ENCODE measurements at regions not wholly inside any gene's neighbourhood (a gene's known extent, or its start where the extent isn't known, plus 50 kb on each side); places are given as distances from the start of the nearest gene placed in this dataset.

- WGBS, 4 donors: 49 to 57% (median 53%) methylated on average over 2 of the region's 2 CpGs
- H3K27ac ChIP-seq: no peak overlapping the region
- peak in 2 of 4 donors; percentile 36 to 63 for ATAC-seq
- H3K4me3 ChIP-seq: no peak overlapping the region
- no peaks in the 10 kb centered on the region for H3K36me3 ChIP-seq
- H3K4me1 ChIP-seq: no peaks in the 10 kb centered on the region
- intact Hi-C loops (cut with DNase I): no loop called here
- TF ChIP-seq POLR2A (IDR thresholded peaks at IDR 0.05) (no peak), CTCF (IDR thresholded peaks at IDR 0.05) (no peak)
- no peaks in the 10 kb centered on the region for H3K9me3 ChIP-seq
- H3K27me3 ChIP-seq: no peaks in the 10 kb centered on the region
- no peak for DNase-seq
Observed at GRCh38 chr11:23090659-23091058, 230.4 kb upstream of the CCDC179 start.

DNA sequence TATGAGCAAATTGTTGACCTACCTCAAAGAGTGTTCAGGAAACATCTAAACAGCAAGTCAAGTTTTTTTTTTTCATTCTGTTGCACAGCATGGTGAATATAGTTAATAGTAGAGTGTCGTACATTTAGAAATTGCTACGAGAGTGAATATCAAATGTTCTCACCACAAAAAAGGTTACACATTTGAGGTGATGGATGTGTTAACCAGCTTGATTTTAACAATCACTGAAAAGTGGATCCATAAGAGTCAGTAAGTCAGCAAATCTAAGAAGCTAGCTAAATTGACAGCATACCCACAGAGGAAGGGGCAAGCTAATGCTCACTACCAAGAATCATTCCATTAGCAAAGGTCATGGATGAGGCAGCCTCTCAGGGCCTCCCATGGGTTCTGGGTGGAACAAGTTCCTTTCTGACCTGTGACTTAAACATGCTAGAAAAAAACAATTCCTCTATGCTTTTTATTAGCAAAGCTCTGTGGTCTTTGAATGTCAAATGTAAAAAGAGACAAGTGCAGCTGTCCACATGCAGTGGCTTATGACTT, 235.4 kb upstream of the CCDC179 start:
- WGBS, 4 donors: 91 to 98% (median 94%) methylated on average over 2 of the region's 2 CpGs
- Histone ChIP-seq H3K4me3 (no peak overlapping the region), H3K27me3 (no peaks in the 10 kb centered on the region), H3K9me3 (no peaks in the 10 kb centered on the region), H3K27ac (no peak overlapping the region), H3K36me3 (no peaks in the 10 kb centered on the region), H3K4me1 (no peaks in the 10 kb centered on the region)
- intact Hi-C loops (cut with DNase I): no loop called here
- TF ChIP-seq CTCF (IDR thresholded peaks at IDR 0.05) (no peak), POLR2A (IDR thresholded peaks at IDR 0.05) (no peak)
- no peak for DNase-seq
- ATAC-seq: no peak

DNA sequence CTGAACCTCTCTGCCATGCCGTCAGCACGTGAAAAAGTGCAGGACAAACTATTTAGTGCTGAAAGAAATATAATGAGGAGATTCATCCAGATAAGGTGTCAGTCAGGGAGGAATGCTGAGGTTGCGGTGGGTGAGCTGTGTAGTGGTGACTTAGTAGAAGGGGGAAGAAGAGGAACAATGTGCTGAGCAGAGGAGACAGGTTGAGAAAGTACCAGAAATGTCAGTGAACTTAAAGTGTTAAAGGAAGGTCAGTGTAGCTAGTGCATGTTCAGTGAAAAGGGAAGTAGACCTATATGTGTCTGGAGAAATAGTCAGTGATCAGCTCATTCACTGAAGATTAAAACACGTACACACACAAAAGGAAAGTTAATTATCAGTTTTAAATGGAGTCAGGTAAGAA, 237.6 kb upstream of the CCDC179 start:
- Histone ChIP-seq H3K27ac (no peak overlapping the region), H3K27me3 (no peaks in the 10 kb centered on the region), H3K4me3 (no peak overlapping the region), H3K9me3 (peaks cover 0 to 5% (median 0%) of the 10 kb centered on the region in 12 donors), H3K36me3 (no peaks in the 10 kb centered on the region), H3K4me1 (no peaks in the 10 kb centered on the region)
- no peak for TF ChIP-seq POLR2A (IDR thresholded peaks at IDR 0.05)
- TF ChIP-seq CTCF (IDR thresholded peaks at IDR 0.05): no peak
- DNase-seq (no peak), ATAC-seq (no peak)
- WGBS, 4 donors: 38 to 66% (median 47%) methylated on average over 3 to 4 of the region's 4 CpGs
- intact Hi-C loops (cut with DNase I): no loop called here

- Histone ChIP-seq H3K4me3 (no peak overlapping the region), H3K27ac (no peak overlapping the region), H3K4me1 (no peaks in the 10 kb centered on the region), H3K27me3 (no peaks in the 10 kb centered on the region), H3K9me3 (peaks cover 0 to 6% (median 0%) of the 10 kb centered on the region in 12 donors), H3K36me3 (no peaks in the 10 kb centered on the region)
- 93 to 94% (median 94%) methylated on average over 1 of the region's 1 CpG for WGBS, 4 donors
- intact Hi-C loops (cut with DNase I): no loop called here
- DNase-seq: no peak
- TF ChIP-seq POLR2A (IDR thresholded peaks at IDR 0.05) (no peak), CTCF (IDR thresholded peaks at IDR 0.05) (no peak)
- no peak for ATAC-seq
Observed at GRCh38 chr11:23099256-23099655, 239.0 kb upstream of the CCDC179 start.
